RWPE2 (cell line): ENCODE measurements at regions not wholly inside any gene's neighbourhood (a gene's known extent, or its start where the extent isn't known, plus 50 kb on each side); places are given as distances from the start of the nearest gene placed in this dataset.
"Not testable (repeated sequence)": the region's sequence is repeated elsewhere in the genome, so short reads cannot be mapped to it uniquely, and the experiment has no call there.

Experiments
- ATAC-seq: fragments of 200-7000 bp; cut with Tn5 transposase; 3 replicates; pipeline ENCODE4 v1.9.1; 2021; ENCODE audit warnings: low read depth
- DNase-seq: peaks from one replicate; pipeline ENCODE4 v3.0.0-alpha.2; 2020; ENCODE audit warnings: low spot score
- H3K27ac ChIP-seq: fragments of 450-650 bp; 2 replicates; pipeline ENCODE4 v1.5.1; 2017; ENCODE audit warnings: mild to moderate bottlenecking; ENCODE audit not compliant: poor library complexity, severe bottlenecking
- H3K27me3 ChIP-seq: fragments of 250-450 bp; sonication (Bioruptor Pico); 2 replicates; pipeline ENCODE4 v1.5.1; 2021; ENCODE audit warnings: mild to moderate bottlenecking, moderate library complexity; ENCODE audit not compliant: insufficient read depth, poor library complexity, severe bottlenecking
- H3K36me3 ChIP-seq: fragments of 250-450 bp; sonication (Bioruptor Pico); 2 replicates; pipeline ENCODE4 v1.5.1; 2020; ENCODE audit warnings: low read depth, mild to moderate bottlenecking, moderate library complexity
- H3K4me1 ChIP-seq: fragments of 250-450 bp; sonication (Bioruptor Pico); 2 replicates; pipeline ENCODE4 v1.5.1; 2021; ENCODE audit warnings: mild to moderate bottlenecking, moderate library complexity; ENCODE audit not compliant: insufficient read depth, poor library complexity, severe bottlenecking
- H3K4me3 ChIP-seq: fragments of 250-450 bp; sonication (Bioruptor Pico); 2 replicates; pipeline ENCODE4 v1.5.1; 2021; ENCODE audit warnings: mild to moderate bottlenecking, moderate library complexity; ENCODE audit not compliant: severe bottlenecking
- H3K9me3 ChIP-seq: fragments of 250-450 bp; sonication (Bioruptor Pico); 2 replicates; pipeline ENCODE4 v1.5.1; 2021; ENCODE audit warnings: mild to moderate bottlenecking, moderate library complexity; ENCODE audit not compliant: severe bottlenecking
- TF ChIP-seq, protein P1 (sequence below): fragments of 450-650 bp; IDR thresholded peaks from one replicate; pipeline ENCODE4 v1.5.1; 2017; ENCODE audit warnings: mild to moderate bottlenecking, moderate library complexity; ENCODE audit not compliant: poor library complexity, severe bottlenecking

DNA sequence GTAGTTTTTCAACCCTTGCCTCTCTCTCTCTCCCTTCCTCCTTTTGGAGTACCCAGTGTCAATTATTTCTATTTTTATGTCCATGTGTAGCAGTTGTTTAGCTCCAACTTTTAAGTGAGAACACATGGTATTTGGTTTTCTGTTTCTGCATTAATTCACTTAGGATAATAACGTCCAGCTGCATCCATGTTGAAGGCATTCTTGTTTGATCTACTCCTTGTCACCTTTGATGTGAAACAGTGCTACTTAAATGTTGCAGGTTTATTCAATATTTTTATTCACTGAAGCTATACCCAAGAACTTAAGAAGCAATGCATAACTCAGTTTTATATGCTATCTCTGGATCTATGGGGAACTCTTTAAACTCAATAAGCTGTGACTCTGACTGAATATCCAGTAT lies 465.2 kb upstream of the ADGRB3 start:
- ATAC-seq: no peak
- TF ChIP-seq, protein P1, sequence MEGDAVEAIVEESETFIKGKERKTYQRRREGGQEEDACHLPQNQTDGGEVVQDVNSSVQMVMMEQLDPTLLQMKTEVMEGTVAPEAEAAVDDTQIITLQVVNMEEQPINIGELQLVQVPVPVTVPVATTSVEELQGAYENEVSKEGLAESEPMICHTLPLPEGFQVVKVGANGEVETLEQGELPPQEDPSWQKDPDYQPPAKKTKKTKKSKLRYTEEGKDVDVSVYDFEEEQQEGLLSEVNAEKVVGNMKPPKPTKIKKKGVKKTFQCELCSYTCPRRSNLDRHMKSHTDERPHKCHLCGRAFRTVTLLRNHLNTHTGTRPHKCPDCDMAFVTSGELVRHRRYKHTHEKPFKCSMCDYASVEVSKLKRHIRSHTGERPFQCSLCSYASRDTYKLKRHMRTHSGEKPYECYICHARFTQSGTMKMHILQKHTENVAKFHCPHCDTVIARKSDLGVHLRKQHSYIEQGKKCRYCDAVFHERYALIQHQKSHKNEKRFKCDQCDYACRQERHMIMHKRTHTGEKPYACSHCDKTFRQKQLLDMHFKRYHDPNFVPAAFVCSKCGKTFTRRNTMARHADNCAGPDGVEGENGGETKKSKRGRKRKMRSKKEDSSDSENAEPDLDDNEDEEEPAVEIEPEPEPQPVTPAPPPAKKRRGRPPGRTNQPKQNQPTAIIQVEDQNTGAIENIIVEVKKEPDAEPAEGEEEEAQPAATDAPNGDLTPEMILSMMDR: no peak

DNA sequence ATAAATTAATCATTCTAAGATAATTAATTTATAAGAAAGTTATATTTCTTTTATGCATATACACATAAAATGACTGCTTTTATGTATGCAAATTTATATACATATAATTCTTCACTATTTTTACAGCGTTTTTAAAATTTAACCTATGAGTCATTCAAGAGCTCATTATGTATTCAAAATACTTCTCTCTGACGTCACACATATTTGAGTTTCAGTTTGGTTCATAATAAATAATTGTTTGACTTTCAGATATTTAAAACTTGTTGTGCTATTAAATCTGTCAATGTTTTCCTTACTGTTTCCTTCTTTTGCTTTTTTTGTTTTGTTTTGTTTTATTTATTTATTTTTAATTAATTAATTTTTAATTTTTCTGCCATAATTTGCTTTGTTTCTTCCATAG lies 467.5 kb upstream of the ADGRB3 start:
- DNase-seq (no peak), ATAC-seq (no peak)
- no peak overlapping the region for H3K4me3 ChIP-seq
- H3K36me3 ChIP-seq: no peaks in the 10 kb centered on the region
- TF ChIP-seq, protein P1: no peak
- no peak overlapping the region for H3K27ac ChIP-seq
- no peaks in the 10 kb centered on the region for H3K9me3 ChIP-seq
- H3K4me1 ChIP-seq: no peaks in the 10 kb centered on the region
- no peaks in the 10 kb centered on the region for H3K27me3 ChIP-seq

More for the DNA sequence above, 465.2 kb upstream of the ADGRB3 start:
- Histone ChIP-seq H3K27ac (no peak overlapping the region), H3K4me1 (no peaks in the 10 kb centered on the region), H3K27me3 (no peaks in the 10 kb centered on the region), H3K36me3 (no peaks in the 10 kb centered on the region), H3K9me3 (no peaks in the 10 kb centered on the region), H3K4me3 (no peak overlapping the region)
- DNase-seq: no peak

DNA sequence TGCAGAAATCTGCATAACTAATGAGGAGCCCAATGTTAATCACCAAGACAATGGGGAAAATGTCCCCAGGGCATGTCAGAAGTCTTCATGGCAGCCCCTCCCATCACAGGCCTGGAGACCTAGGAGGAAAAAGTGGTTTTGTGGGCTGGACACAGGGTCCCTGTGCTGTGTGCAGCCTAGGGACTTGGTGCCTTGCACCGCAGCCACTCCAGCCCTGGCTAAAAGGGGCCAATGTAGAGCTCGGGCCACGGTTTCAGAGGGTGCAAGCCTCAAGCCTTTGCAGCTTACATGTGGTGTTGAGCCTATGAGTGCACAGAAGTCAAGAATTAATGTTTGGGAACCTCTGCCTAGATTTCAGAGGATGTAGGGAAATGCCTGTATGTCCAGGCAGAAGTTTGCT lies 474.3 kb upstream of the ADGRB3 start:
- not testable (repeated sequence) for H3K4me3 ChIP-seq, H3K27ac ChIP-seq, H3K36me3 ChIP-seq, DNase-seq, H3K4me1 ChIP-seq, H3K9me3 ChIP-seq, H3K27me3 ChIP-seq, ATAC-seq

DNA sequence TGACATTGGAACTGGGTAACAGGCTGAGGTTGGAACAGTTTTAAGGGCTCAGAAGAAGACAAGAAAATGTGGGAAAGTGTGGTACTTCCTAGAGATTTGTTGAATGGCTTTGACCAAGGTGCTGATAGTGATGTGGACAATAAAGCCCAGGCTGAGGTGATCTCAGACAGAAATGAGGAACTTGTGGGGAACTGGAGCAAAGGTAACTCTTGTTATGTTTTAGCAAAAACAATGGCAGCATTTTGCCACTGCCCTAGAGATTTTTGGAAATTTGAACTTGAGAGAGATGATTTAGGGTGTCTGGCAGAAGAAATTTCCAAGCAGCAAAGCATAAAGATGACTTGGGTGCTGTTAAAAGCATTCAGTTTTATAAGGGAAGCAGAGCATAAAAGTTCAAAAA lies 474.7 kb upstream of the ADGRB3 start:
- no peak for ATAC-seq
- H3K4me1 ChIP-seq: no peaks in the 10 kb centered on the region
- H3K9me3 ChIP-seq: no peaks in the 10 kb centered on the region
- no peaks in the 10 kb centered on the region for H3K27me3 ChIP-seq
- TF ChIP-seq, protein P1: no peak
- H3K36me3 ChIP-seq: no peaks in the 10 kb centered on the region
- H3K4me3 ChIP-seq: no peak overlapping the region
- H3K27ac ChIP-seq: no peak overlapping the region
- no peak for DNase-seq

DNA sequence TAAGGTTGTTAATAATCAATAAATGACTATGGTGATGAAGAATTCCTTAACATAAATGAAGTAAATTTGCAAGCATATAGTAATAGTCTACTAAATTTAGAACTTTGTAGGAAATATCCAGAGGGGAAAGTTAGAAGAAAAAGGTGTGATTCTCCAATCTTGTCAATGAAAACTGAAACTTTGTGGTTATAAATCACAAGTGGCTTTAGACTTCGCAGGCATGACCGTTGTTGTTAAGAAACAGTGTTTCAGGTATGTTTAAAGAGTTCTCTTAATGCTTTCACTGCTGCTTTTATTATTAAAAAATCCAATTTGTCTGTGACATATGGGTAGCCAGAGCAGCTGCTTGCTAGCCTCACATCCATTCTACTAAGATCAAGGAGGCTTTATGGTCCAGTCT lies 475.6 kb upstream of the ADGRB3 start:
- no peak overlapping the region for H3K4me3 ChIP-seq
- ATAC-seq (no peak), DNase-seq (no peak)
- no peaks in the 10 kb centered on the region for H3K27me3 ChIP-seq
- no peaks in the 10 kb centered on the region for H3K4me1 ChIP-seq
- no peak overlapping the region for H3K27ac ChIP-seq
- H3K9me3 ChIP-seq: no peaks in the 10 kb centered on the region
- TF ChIP-seq, protein P1: no peak
- no peaks in the 10 kb centered on the region for H3K36me3 ChIP-seq

DNA sequence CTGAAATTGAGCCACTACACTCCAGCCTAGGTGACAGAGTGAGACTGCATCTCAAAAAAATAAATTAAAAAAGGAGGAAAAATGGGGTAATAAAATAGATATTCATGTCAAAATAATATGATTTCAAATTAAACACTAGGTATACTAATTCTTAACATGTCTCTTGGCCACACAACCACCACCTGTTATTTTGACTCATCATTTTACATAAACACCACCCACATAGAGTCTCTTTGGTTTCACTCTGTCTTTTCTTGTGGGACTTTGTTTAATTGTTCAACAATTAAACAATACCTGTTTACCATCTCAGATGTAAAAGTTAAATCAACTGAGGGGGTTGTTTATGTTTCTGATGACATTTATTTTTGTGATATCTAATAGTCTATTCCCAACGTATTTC lies 476.8 kb upstream of the ADGRB3 start:
- H3K36me3 ChIP-seq: no peaks in the 10 kb centered on the region
- H3K4me1 ChIP-seq: no peaks in the 10 kb centered on the region
- no peak for ATAC-seq
- DNase-seq: no peak
- no peaks in the 10 kb centered on the region for H3K27me3 ChIP-seq
- no peak overlapping the region for H3K4me3 ChIP-seq
- TF ChIP-seq, protein P1: no peak
- no peaks in the 10 kb centered on the region for H3K9me3 ChIP-seq
- no peak overlapping the region for H3K27ac ChIP-seq
